ENCODE measurements at regions not wholly inside any gene's neighbourhood (a gene's known extent, or its start where the extent isn't known, plus 50 kb on each side); places are given as distances from the start of the nearest gene placed in this dataset.

DNA sequence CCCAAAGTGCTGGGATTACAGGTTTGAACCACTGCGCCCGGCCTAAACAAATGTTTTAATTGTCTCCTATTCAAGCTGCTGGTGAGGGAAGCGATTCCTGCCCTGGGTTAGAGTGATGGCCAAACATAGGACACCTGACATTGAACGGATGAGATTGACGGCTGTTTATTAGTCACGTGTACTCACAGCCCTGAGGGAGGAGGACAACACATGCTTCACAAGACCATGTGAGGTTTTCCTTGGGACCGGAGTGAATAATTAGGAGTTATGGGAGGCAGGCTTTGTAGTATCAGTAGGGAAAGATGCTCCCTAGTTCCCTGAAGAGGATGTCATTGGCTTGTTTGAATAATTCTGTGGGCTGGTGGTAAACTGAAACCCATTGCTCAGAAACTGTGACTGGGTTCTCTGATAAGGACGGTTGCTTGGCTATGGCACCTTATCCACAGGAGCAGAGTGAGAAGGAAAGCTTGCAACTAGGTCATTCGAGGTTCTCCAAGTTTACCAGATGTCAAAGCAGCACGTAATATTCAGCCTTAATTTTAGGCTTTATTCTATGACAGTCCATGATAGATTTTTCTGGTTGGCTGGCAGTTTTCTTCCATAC is 245.8 kb downstream of the PLA2G4A start:
- no TSS peak for BruUV-seq (replicated peaks)
- POLR2A ChIA-PET (ENCODE audit: unreplicated experiment) = no interaction called here
- TF ChIP-seq, protein P1, sequence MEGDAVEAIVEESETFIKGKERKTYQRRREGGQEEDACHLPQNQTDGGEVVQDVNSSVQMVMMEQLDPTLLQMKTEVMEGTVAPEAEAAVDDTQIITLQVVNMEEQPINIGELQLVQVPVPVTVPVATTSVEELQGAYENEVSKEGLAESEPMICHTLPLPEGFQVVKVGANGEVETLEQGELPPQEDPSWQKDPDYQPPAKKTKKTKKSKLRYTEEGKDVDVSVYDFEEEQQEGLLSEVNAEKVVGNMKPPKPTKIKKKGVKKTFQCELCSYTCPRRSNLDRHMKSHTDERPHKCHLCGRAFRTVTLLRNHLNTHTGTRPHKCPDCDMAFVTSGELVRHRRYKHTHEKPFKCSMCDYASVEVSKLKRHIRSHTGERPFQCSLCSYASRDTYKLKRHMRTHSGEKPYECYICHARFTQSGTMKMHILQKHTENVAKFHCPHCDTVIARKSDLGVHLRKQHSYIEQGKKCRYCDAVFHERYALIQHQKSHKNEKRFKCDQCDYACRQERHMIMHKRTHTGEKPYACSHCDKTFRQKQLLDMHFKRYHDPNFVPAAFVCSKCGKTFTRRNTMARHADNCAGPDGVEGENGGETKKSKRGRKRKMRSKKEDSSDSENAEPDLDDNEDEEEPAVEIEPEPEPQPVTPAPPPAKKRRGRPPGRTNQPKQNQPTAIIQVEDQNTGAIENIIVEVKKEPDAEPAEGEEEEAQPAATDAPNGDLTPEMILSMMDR (conservative IDR thresholded peaks at IDR 0.05) = no peak
- TF ChIP-seq EZH2 (IDR thresholded peaks at IDR 0.05; ENCODE audit: low read depth) = no peak
- Histone ChIP-seq H4K20me1 (ENCODE audit: insufficient read depth) (no peaks in the 10 kb centered on the region), H2AFZ (no peak overlapping the region), H3K4me2 (no peak overlapping the region), H3K36me3 (ENCODE audit: low read depth) (no peaks in the 10 kb centered on the region), H3F3A (ENCODE audit: insufficient read depth, low read depth) (no peaks in the 10 kb centered on the region), H3K4me3 (no peak overlapping the region), H3K4me1 (replicated peaks; ENCODE audit: insufficient read depth) (no peaks in the 10 kb centered on the region), H3K9me2 (ENCODE audit: insufficient read depth) (no peaks in the 10 kb centered on the region), H3K9me3 (ENCODE audit: insufficient read depth, low read depth) (no peaks in the 10 kb centered on the region), H3K79me2 (ENCODE audit: low read depth) (no peaks in the 10 kb centered on the region), H3K27ac (no peak overlapping the region), H3K27me3 (ENCODE audit: insufficient read depth, low read depth) (no peaks in the 10 kb centered on the region)
- intact Hi-C loops (cut with micrococcal nuclease; ENCODE audit: unreplicated experiment) = no loop called here
- DNase-seq = no peak
- CTCF ChIA-PET = no interaction called here

DNA sequence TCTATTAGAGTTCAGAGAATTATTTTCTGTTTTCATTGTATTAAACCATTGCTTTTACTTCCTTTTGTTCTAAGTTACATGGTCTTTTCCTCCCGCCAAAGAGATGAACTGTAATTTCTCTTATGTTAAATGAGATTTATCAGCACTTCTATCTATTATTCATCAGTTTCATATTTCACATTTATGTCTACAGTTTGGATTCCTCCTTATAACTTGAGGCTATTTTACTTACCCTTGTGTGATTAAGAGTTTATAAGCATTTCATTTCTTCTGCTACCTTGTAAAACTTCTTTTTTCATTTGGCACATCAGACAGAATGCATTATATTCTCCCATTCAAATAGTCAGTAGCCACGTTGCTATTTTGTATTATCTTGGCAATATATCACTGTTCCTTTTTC is 248.2 kb downstream of the PLA2G4A start:
- intact Hi-C loops (cut with micrococcal nuclease; ENCODE audit: unreplicated experiment) = no loop called here
- ChIA-PET POLR2A (ENCODE audit: unreplicated experiment) (no interaction called here), CTCF (no interaction called here)
- no peak overlapping the region for H3K27ac ChIP-seq
- H3K4me2 ChIP-seq = no peak overlapping the region
- H3K4me3 ChIP-seq = no peak overlapping the region
- TF ChIP-seq, protein P1 (conservative IDR thresholded peaks at IDR 0.05) = no peak
- no peak for TF ChIP-seq EZH2 (IDR thresholded peaks at IDR 0.05; ENCODE audit: low read depth)
- no peak overlapping the region for H2AFZ ChIP-seq
- H3K9me3 ChIP-seq (ENCODE audit: insufficient read depth, low read depth) = no peaks in the 10 kb centered on the region
- H4K20me1 ChIP-seq (ENCODE audit: insufficient read depth) = no peaks in the 10 kb centered on the region
- H3K36me3 ChIP-seq (ENCODE audit: low read depth) = no peaks in the 10 kb centered on the region
- BruUV-seq (replicated peaks) = no TSS peak
- no peaks in the 10 kb centered on the region for H3K27me3 ChIP-seq (ENCODE audit: insufficient read depth, low read depth)
- no peaks in the 10 kb centered on the region for H3K9me2 ChIP-seq (ENCODE audit: insufficient read depth)
- no peaks in the 10 kb centered on the region for H3K79me2 ChIP-seq (ENCODE audit: low read depth)
- no peaks in the 10 kb centered on the region for H3K4me1 ChIP-seq (replicated peaks; ENCODE audit: insufficient read depth)
- no peaks in the 10 kb centered on the region for H3F3A ChIP-seq (ENCODE audit: insufficient read depth, low read depth)
- DNase-seq = no peak

DNA sequence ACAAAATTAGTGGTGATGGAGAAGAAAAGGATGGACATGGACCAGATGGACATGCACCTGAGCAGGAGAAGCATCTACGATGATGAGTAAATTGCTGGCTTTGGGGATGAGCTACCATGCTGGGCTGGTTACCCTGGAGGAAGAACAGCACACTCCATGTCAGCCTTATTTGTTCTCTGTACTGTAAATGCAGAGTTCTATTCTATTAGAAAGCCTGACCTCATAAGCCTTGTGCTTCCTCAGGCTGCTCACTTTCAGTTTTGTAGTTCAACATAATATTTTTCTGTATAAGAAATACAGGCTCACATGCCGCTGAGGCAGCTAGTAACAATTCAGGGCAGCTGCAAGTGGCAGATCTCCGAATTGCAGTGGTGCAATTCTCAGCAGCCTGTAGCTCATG is 249.6 kb downstream of the PLA2G4A start:
- no peaks in the 10 kb centered on the region for H3K27me3 ChIP-seq (ENCODE audit: insufficient read depth, low read depth)
- BruUV-seq (replicated peaks) = no TSS peak
- TF ChIP-seq, protein P1 (conservative IDR thresholded peaks at IDR 0.05) = no peak
- TF ChIP-seq EZH2 (IDR thresholded peaks at IDR 0.05; ENCODE audit: low read depth) = no peak
- H3K4me2 ChIP-seq = no peak overlapping the region
- no peaks in the 10 kb centered on the region for H3K9me3 ChIP-seq (ENCODE audit: insufficient read depth, low read depth)
- no peaks in the 10 kb centered on the region for H3K36me3 ChIP-seq (ENCODE audit: low read depth)
- DNase-seq = no peak
- POLR2A ChIA-PET (ENCODE audit: unreplicated experiment) = no interaction called here
- H3F3A ChIP-seq (ENCODE audit: insufficient read depth, low read depth) = no peaks in the 10 kb centered on the region
- H4K20me1 ChIP-seq (ENCODE audit: insufficient read depth) = no peaks in the 10 kb centered on the region
- CTCF ChIA-PET = no interaction called here
- no peak overlapping the region for H3K4me3 ChIP-seq
- no peaks in the 10 kb centered on the region for H3K9me2 ChIP-seq (ENCODE audit: insufficient read depth)
- no peaks in the 10 kb centered on the region for H3K4me1 ChIP-seq (replicated peaks; ENCODE audit: insufficient read depth)
- H3K79me2 ChIP-seq (ENCODE audit: low read depth) = no peaks in the 10 kb centered on the region
- no peak overlapping the region for H3K27ac ChIP-seq
- intact Hi-C loops (cut with micrococcal nuclease; ENCODE audit: unreplicated experiment) = no loop called here
- H2AFZ ChIP-seq = no peak overlapping the region

All from PC-9 (cell line).